CD4-positive, alpha-beta T cell treated with Interleukin-4 for 1 hour (primary cell): ENCODE measurements at regions not wholly inside any gene's neighbourhood (a gene's known extent, or its start where the extent isn't known, plus 50 kb on each side); places are given as distances from the start of the nearest gene placed in this dataset.
A peak's percentile ranks its signal among the peaks of the same experiment; 100 is the strongest.

Source experiments
- DNase-seq, 2 donors: peaks; one replicate each; pipeline ENCODE4 v3.0.0-alpha.2; 2020 to 2022

- no peak for DNase-seq
Observed at GRCh38 chr1:22267413-22268175, 124.7 kb upstream of the WNT4 start.

- no peak for DNase-seq
Observed at GRCh38 chr1:22268327-22268726, 125.4 kb upstream of the WNT4 start.

GRCh38 chr1:22271847-22272801 is 129.2 kb upstream of the WNT4 start:
- DNase-seq: no peak

GRCh38 chr1:22273686-22274681 is 131.1 kb upstream of the WNT4 start:
- no peak for DNase-seq

- DNase-seq: no peak
Observed at GRCh38 chr1:22275167-22275566, 132.3 kb upstream of the WNT4 start.

GRCh38 chr1:22275626-22276395 is 132.9 kb upstream of the WNT4 start:
- peak in 1 of 2 donors; percentile 12 for DNase-seq

- DNase-seq: no peak
Observed at GRCh38 chr1:22276396-22276748, 133.5 kb upstream of the WNT4 start.

- no peak for DNase-seq
Observed at GRCh38 chr1:22277662-22278061, 134.8 kb upstream of the WNT4 start.

- no peak for DNase-seq
Observed at GRCh38 chr1:22279735-22280134, 136.8 kb upstream of the WNT4 start.

GRCh38 chr1:22280526-22280925 is 137.6 kb upstream of the WNT4 start:
- no peak for DNase-seq

GRCh38 chr1:22281521-22282363 is 138.8 kb upstream of the WNT4 start:
- DNase-seq: peak in 1 of 2 donors; percentile 3

GRCh38 chr1:22282364-22282995 is 139.6 kb upstream of the WNT4 start:
- DNase-seq: peak in 1 of 2 donors; percentile 3

- DNase-seq: no peak
Observed at GRCh38 chr1:22283596-22283995, 140.7 kb upstream of the WNT4 start.

- DNase-seq: no peak
Observed at GRCh38 chr1:22284236-22284635, 141.3 kb upstream of the WNT4 start.

- DNase-seq: no peak
Observed at GRCh38 chr1:22284906-22285548, 142.1 kb upstream of the WNT4 start.

GRCh38 chr1:22285549-22286396 is 142.9 kb upstream of the WNT4 start:
- no peak for DNase-seq

- no peak for DNase-seq
Observed at GRCh38 chr1:22286491-22286890, 143.6 kb upstream of the WNT4 start.

GRCh38 chr1:22287273-22287672 is 144.4 kb upstream of the WNT4 start:
- DNase-seq: no peak

GRCh38 chr1:22287946-22288520 is 145.1 kb upstream of the WNT4 start:
- DNase-seq: no peak
